ENCODE measurements at regions not wholly inside any gene's neighbourhood (a gene's known extent, or its start where the extent isn't known, plus 50 kb on each side); places are given as distances from the start of the nearest gene placed in this dataset.

GRCh38 chr6:154945271-154945890, 49.7 kb upstream of the TIAM2 start:
- DNase-seq (ENCODE audit: extremely low spot score, unreplicated experiment): no peak
- peaks cover 14% of the 10 kb centered on the region for H3K36me3 Mint-ChIP-seq (ENCODE audit: unreplicated experiment)
- no peak overlapping the region for H3K4me3 Mint-ChIP-seq (ENCODE audit: unreplicated experiment)

More at GRCh38 chr6:154945271-154945890, 49.7 kb upstream of the TIAM2 start:
- H3K27ac Mint-ChIP-seq (ENCODE audit: unreplicated experiment): no peak overlapping the region
- H3K27me3 Mint-ChIP-seq (ENCODE audit: unreplicated experiment): no peaks in the 10 kb centered on the region
- H3K9me3 Mint-ChIP-seq (ENCODE audit: unreplicated experiment): no peaks in the 10 kb centered on the region
- no peaks in the 10 kb centered on the region for H3K4me1 Mint-ChIP-seq (ENCODE audit: unreplicated experiment)
- TF ChIP-seq CTCF (IDR thresholded peaks at IDR 0.05): no peak
